Uterus (tissue), 3 donors: ENCODE measurements at regions not wholly inside any gene's neighbourhood (a gene's known extent, or its start where the extent isn't known, plus 50 kb on each side); places are given as distances from the start of the nearest gene placed in this dataset.

ENCODE experiments used
- DNase-seq, 2 donors: peaks; one replicate each; pipeline ENCODE4 v3.0.0-alpha.2; 2019 to 2020
- H3K27ac ChIP-seq, 2 donors: fragments of 200-600 bp; sonication (generic); 1 replicate in 1 of 2; 2 replicates in 1 of 2; pipeline ENCODE4 v1.5.1; 2016 to 2018
- H3K27me3 ChIP-seq, 2 donors: fragments of 200-600 bp; sonication (generic); one replicate each; pipeline ENCODE4 v1.5.1; 2018 to 2019; ENCODE audit warnings: control low read depth in 1 of 2
- H3K36me3 ChIP-seq, 2 donors: fragments of 200-600 bp; sonication (generic); one replicate each; pipeline ENCODE4 v1.5.1; 2019; ENCODE audit warnings: control low read depth in 1 of 2
- H3K4me1 ChIP-seq, 2 donors: fragments of 200-600 bp; sonication (generic); one replicate each; pipeline ENCODE4 v1.5.1; 2018 to 2019; ENCODE audit warnings: control low read depth in 1 of 2
- H3K4me3 ChIP-seq, 2 donors: fragments of 200-600 bp; sonication (generic); 1 replicate in 1 of 2; 2 replicates in 1 of 2; pipeline ENCODE4 v1.5.1; 2018 to 2019; ENCODE audit warnings: mild to moderate bottlenecking in 1 of 2
- H3K9me3 ChIP-seq, 2 donors: fragments of 200-600 bp; sonication (generic); one replicate each; pipeline ENCODE4 v1.5.1; 2019; ENCODE audit warnings: control low read depth in 1 of 2
- POLR2A ChIP-seq, 2 donors: fragments of 450-650 bp; IDR thresholded peaks; one replicate each; pipeline ENCODE4 v1.6.1; 2016; ENCODE audit warnings: antibody characterized with exemption in 2 of 2, mild to moderate bottlenecking in 1 of 2, moderate library complexity in 1 of 2
- intact Hi-C: fragments of 100-400 bp; cut with DNase I; formaldehyde crosslinking; loops from one replicate; pipeline ENCODE4 v1.15.1; 2023; ENCODE audit warnings: low total_unique reads
- TF ChIP-seq, protein P1 (sequence below), 4 experiments: fragments of 200-600 bp in 2 of 4; fragments of 450-650 bp in 2 of 4; sonication (generic) in 2 of 4; IDR thresholded peaks; one replicate each; pipeline ENCODE4 v1.5.1; 2016 to 2019; ENCODE audit warnings: antibody characterized with exemption in 4 of 4, mild to moderate bottlenecking in 2 of 4, moderate library complexity in 1 of 4
- donor health status: DM: yes; HTN: yes; CAD: no.

DNA sequence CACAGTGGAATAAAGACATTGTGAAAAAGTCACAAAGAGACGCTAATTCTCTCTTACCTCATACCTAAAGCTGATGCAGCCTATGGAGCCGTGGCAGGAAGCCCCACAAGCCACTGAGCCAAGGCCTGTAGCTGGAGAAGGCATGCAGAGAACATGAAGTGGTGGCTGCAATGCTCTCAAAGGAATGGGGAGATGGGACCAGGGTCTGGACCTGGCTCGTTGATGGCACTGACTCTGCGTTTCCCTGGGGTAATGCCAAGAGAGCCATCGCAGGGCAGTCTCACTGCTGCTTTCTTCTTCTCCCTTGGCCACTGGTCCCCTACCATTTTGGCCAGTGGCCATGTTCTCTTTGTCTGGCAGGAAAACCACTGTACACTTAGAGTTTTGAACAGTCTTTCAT lies 329.9 kb upstream of the ZMIZ1 start:
- DNase-seq = no peak
- Histone ChIP-seq H3K27me3 (no peaks in the 10 kb centered on the region), H3K36me3 (no peaks in the 10 kb centered on the region), H3K9me3 (no peaks in the 10 kb centered on the region), H3K27ac (no peak overlapping the region), H3K4me3 (no peak overlapping the region), H3K4me1 (no peaks in the 10 kb centered on the region)
- TF ChIP-seq, protein P1, sequence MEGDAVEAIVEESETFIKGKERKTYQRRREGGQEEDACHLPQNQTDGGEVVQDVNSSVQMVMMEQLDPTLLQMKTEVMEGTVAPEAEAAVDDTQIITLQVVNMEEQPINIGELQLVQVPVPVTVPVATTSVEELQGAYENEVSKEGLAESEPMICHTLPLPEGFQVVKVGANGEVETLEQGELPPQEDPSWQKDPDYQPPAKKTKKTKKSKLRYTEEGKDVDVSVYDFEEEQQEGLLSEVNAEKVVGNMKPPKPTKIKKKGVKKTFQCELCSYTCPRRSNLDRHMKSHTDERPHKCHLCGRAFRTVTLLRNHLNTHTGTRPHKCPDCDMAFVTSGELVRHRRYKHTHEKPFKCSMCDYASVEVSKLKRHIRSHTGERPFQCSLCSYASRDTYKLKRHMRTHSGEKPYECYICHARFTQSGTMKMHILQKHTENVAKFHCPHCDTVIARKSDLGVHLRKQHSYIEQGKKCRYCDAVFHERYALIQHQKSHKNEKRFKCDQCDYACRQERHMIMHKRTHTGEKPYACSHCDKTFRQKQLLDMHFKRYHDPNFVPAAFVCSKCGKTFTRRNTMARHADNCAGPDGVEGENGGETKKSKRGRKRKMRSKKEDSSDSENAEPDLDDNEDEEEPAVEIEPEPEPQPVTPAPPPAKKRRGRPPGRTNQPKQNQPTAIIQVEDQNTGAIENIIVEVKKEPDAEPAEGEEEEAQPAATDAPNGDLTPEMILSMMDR (IDR thresholded peaks at IDR 0.05) = no peak
- no peak for TF ChIP-seq POLR2A (IDR thresholded peaks at IDR 0.05)
- intact Hi-C loops = no loop called here

DNA sequence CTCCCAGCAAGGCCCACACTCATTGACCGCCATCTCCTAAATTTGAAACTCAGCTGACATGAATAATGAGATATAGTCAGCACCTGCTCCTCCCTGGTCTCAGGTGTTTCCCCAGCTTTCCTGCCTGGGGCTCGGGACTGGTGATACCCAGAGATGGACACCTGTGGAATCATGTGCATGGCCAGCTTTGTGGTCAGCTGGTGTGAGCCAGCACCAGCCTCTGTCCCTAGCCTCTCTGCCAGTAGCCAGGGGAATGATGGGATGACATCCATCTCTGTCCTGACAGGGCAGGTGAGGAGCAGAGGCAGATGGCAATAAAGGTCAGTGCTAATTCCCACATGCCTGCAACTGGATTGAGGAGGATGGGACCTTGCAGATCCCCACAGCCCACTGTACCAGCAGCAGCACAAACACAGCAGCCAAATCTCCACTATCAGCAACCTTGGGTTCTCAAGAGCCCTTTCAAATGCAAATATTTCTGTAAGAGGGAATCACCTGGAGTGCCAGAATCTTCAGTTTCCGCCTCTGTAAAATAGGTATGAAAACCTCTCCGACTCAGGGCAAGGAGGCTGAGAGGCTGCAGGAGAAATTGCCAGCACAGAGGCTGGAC lies 329.2 kb upstream of the ZMIZ1 start:
- intact Hi-C loops = no loop called here
- TF ChIP-seq, protein P1 (IDR thresholded peaks at IDR 0.05) = no peak
- TF ChIP-seq POLR2A (IDR thresholded peaks at IDR 0.05) = no peak
- no peak overlapping the region for H3K4me3 ChIP-seq

DNA sequence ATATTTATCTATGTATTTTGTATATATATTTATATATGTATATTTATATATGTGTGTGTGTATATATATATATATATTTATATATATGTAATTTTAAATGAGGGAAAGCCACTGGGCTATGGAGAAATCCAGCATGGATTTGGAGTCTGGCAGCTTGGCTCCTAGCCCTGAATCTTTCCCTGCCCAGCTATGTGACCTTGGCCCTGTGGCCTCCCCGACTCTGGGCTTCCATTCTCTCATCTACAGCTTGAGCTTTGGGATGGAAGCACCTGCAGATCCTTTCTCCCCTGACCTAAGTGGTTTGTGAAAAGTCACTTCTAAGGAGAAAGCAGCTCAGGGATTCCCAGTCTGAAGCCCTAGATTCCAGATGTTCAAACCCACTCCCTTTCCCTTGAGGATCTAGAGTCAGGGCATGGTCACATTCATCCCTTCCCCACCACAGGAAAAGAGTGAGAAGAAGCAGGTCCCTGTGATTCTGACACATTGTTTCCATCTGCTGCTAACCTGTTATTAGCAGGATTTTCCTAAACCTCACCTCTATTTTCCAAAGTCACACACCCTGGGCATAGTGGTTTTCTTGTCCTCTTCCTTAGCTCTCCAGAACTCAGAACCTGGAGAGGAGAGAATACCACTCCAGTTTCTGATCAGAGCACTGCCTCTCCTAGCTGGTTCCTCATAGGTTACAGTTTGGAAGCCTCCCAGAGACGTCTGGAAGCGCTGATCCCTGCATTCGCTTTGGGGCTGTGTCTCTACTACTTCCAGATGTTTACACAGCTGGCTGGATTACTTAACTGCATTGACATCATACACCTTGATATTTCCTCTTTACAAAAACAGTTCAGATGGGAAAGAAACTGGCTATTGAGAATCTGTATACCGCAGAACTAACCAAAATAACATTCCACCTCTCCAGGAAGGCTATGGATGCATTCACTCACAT lies 327.5 kb upstream of the ZMIZ1 start:
- Histone ChIP-seq H3K9me3 (no peaks in the 10 kb centered on the region), H3K4me3 (no peak overlapping the region), H3K4me1 (no peaks in the 10 kb centered on the region), H3K27ac (no peak overlapping the region), H3K27me3 (no peaks in the 10 kb centered on the region), H3K36me3 (no peaks in the 10 kb centered on the region)
- intact Hi-C loops = no loop called here
- no peak for DNase-seq
- TF ChIP-seq POLR2A (IDR thresholded peaks at IDR 0.05) = no peak

More for the DNA sequence above, 329.2 kb upstream of the ZMIZ1 start:
- H3K4me1 ChIP-seq = no peaks in the 10 kb centered on the region
- H3K27me3 ChIP-seq = no peaks in the 10 kb centered on the region
- no peak for DNase-seq
- no peaks in the 10 kb centered on the region for H3K36me3 ChIP-seq
- no peak overlapping the region for H3K27ac ChIP-seq
- H3K9me3 ChIP-seq = no peaks in the 10 kb centered on the region

DNA sequence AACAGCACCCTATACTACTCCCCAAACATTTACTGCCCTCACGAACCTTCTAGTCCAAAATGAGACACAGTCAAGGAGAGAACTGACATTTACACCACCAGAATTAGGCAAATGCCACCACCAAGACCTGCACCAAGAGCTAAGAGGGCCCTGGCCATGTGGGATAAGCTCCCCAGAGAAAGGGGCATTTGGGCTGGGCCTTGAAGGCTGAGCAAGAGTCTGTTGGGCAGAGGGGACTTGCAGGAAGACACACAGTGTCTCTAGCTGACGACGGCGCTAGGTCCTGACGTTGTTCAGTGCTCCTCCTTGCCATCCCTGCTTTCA lies 326.4 kb upstream of the ZMIZ1 start:
- Histone ChIP-seq H3K27me3 (no peaks in the 10 kb centered on the region), H3K4me1 (no peaks in the 10 kb centered on the region), H3K27ac (no peak overlapping the region), H3K36me3 (no peaks in the 10 kb centered on the region), H3K4me3 (no peak overlapping the region), H3K9me3 (no peaks in the 10 kb centered on the region)
- intact Hi-C loops = no loop called here
- TF ChIP-seq, protein P1 (IDR thresholded peaks at IDR 0.05) = no peak
- TF ChIP-seq POLR2A (IDR thresholded peaks at IDR 0.05) = no peak
- DNase-seq = no peak

GRCh38 chr10:78742730-78743615 lies 325.8 kb upstream of the ZMIZ1 start:
- H3K36me3 ChIP-seq = no peaks in the 10 kb centered on the region
- no peaks in the 10 kb centered on the region for H3K9me3 ChIP-seq
- intact Hi-C loops = no loop called here
- H3K27ac ChIP-seq = no peak overlapping the region
- H3K27me3 ChIP-seq = no peaks in the 10 kb centered on the region
- H3K4me3 ChIP-seq = no peak overlapping the region
- TF ChIP-seq, protein P1 (IDR thresholded peaks at IDR 0.05) = no peak
- TF ChIP-seq POLR2A (IDR thresholded peaks at IDR 0.05) = no peak
- DNase-seq = no peak
- no peaks in the 10 kb centered on the region for H3K4me1 ChIP-seq
